ENCODE measurements at regions not wholly inside any gene's neighbourhood (a gene's known extent, or its start where the extent isn't known, plus 50 kb on each side); places are given as distances from the start of the nearest gene placed in this dataset.
A peak's percentile ranks its signal among the peaks of the same experiment; 100 is the strongest.
"Not testable (repeated sequence)": the region's sequence is repeated elsewhere in the genome, so short reads cannot be mapped to it uniquely, and the experiment has no call there.

DNA sequence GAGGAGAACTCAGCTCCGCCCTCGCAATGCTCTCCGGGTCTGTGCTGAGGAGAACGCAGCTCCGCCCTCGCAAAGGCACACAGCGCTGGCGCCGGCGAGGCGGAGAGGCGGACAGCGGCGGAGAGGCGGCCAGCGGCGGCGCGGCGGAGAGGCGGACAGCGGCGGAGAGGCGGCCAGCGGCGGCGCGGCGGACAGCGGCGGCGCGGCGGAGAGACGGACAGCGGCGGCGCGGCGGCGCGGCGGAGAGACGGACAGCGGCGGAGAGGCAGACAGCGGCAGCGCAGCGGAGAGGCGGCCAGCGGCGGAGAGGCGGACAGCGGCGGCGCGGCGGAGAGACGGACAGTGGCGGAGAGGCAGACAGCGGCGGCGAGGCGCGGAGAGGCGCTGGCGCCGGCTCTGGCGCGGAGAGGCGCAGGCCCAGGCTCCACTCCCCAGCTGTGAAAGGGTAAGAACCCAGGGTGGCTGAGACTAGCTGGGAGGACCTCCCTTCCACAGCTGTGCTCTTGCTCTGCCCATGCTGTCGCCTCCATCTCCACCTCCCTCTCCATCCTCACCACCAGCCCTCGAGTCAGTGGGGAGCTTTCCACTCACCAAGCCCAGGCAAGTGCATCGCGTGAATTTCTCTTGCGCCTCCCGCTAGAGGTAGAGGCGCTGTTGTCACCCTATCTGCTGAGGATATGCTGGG, 2879.9 kb downstream of the RPIA start:
- DNase-seq (ENCODE audit: low read depth): peak; percentile 6

- not testable (repeated sequence) for DNase-seq (ENCODE audit: low read depth)
Observed at GRCh38 chr2:91573018-91573417, 2881.5 kb downstream of the RPIA start.

DNA sequence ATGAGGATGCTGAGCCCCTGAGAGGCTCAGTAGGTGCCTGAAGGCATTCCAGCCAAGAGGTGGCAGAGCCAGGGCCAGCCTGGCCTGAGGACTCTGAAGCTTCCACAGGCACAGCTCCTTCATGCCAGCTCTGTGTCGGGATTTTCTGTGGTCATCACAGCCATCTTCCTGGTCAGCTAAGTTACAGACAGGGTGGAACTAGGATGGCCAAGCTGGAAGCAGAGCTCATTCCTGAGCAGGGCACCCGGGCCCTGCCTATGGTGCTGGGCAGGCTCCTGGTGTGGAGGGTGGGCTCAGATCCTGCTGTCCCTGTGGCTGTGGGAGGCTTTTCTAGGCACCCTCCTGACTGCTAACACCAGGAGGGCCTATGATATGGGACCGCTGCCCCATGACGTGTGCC, 2882.3 kb downstream of the RPIA start:
- not testable (repeated sequence) for DNase-seq (ENCODE audit: low read depth)

DNA sequence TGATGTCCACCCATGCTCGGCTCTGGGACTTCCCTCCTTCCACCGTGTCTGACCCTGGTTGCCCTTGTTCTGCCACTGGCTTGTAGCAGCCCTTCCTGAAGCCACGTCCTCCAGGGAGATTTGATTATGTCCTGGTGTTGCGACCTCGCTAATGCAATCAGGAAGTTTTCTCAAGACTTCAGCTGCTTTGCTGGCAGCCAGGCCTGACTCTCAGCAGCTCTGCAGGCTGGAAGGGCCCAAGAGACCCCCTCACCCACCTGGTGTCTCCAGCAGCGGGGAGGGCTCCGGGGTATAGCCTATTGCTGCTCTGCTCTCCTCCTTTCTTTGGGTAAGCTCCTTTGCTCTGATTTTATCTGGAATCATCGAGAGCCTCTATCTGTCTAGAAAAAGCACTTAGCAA, 2882.8 kb downstream of the RPIA start:
- not testable (repeated sequence) for DNase-seq (ENCODE audit: low read depth)

DNA sequence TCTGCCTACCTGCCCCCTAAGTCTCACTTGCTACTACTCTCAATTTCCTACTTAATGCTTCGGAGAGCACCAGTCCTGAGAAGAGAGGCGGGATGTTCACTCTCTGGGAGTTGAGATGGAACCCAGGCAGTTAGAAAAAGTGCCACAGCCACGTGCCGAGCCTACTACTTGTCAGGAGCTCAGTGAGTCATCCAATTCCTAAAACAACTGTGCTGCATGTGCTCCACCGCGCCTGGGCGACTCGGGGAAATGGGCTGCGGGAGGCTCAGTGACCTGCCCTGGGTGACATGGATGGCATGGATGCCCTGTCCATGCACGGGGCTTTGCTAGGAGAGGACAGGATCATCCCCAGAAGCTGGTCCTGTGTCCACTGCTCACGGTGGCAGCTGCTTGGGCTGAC, 2884.2 kb downstream of the RPIA start:
- DNase-seq (ENCODE audit: low read depth): not testable (repeated sequence)

DNA sequence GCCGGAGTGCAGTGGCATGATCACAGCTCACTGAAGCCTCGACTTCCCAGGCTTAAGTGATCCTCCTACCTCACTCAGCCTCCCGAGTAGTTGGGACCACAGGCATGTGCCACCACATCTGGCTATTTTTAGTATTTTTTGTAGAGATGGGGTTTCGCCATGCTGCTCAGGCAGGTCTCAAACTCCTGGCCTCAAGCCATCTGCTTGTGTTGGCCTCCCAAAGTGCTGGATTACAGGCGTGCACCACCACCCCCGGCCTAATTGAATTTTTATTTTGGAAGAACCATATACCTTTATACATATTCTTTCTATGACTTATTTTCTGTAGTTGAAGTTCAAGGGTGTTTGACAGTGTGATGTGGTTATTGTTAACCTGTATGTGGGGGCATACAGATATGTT, 2885.9 kb downstream of the RPIA start:
- not testable (repeated sequence) for DNase-seq (ENCODE audit: low read depth)

DNA sequence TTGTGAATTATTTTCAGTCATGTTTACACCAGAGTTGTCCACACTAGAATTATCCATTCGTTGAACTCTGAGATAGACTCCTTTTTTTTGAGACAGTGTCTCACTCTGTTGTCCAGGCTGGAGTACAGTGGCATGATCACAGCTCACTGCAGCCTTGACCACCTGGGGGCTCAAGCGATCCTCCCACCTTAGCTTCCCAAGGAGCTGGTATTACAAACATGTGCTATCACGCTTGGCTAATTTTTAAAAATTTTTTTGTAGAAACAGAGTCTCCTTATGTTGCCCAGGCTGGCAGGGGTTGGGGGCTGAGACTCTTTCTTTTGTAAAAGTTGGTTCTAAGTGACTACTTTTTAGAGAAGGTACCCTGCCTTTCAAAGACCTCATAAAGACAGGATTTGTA, 2887.2 kb downstream of the RPIA start:
- DNase-seq (ENCODE audit: low read depth): not testable (repeated sequence)

GRCh38 chr2:91579555-91579954, 2888.1 kb downstream of the RPIA start:
- DNase-seq (ENCODE audit: low read depth): not testable (repeated sequence)

DNA sequence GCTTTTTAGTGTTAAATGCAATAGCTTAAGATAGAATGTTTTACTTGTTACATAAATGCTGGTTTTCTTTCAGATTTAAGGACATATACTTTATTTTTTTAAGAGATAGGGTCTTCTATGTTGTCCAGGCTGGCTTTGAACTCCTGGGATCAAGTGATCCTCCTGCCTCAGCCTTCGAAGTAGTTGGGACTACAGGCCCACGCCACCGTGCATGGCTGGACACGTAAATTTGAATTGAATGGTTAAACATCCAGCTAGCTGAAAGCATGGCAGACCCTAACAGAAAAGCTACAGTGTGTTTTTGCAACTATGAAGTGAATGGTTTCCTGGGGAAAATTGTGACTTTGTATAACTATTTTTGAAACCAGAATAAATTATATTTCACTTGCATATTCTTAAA, 2888.6 kb downstream of the RPIA start:
- not testable (repeated sequence) for DNase-seq (ENCODE audit: low read depth)

GRCh38 chr2:91587098-91587497, 2895.6 kb downstream of the RPIA start:
- not testable (repeated sequence) for DNase-seq (ENCODE audit: low read depth)

DNA sequence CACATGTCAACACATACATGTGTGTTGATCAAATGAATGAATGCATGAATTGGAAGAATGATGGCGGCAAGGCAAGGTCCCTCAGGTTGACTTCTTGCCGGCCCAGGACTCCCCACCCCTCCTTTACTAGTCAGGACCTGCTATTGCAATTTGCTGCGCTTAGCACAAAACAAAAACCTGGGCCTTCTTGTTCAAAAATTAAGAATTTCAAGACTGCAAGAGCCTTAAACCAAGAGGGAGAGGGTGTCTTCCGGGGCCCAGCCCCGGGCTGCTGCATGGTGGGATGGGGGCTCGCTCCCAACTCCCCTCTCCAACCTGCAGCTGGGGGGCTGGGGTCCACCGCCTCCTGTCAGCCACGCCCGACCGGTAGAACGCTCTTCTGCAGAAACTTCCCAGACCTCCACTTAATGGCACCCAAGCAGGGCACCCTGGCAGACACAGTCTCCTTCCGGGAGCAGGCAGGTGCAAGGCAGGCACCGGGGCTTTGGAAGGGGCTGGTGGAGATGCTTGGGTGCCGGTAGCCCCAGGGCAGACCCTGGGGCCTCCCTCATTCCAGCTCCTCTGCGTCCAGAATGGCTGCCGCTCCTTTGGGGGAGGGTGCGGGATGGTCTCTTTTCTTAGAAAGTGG, 2896.5 kb downstream of the RPIA start:
- not testable (repeated sequence) for DNase-seq (ENCODE audit: low read depth)

GRCh38 chr2:91588782-91589223, 2897.3 kb downstream of the RPIA start:
- not testable (repeated sequence) for DNase-seq (ENCODE audit: low read depth)

GRCh38 chr2:91589454-91590328, 2898.2 kb downstream of the RPIA start:
- DNase-seq (ENCODE audit: low read depth): not testable (repeated sequence)

DNA sequence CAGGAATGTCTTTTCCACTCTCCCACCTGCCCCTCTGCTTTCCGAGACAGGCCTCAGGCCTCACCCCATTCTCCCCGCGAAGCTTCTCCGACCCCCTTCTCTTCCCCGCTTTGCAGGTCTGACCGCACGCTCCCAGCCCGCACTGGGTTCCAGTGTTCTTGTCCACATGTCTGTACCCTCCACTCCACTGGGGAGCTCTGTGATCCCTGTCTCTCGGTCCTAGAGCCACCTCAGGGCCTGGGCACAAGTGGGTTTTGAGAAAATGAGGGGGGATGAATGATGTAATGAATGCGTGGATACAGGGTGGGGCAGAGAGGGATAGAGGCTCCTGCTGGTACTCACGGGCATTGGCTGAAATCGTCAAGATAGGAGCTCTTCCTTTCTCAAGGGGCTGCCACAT, 2898.9 kb downstream of the RPIA start:
- DNase-seq (ENCODE audit: low read depth): not testable (repeated sequence)

DNA sequence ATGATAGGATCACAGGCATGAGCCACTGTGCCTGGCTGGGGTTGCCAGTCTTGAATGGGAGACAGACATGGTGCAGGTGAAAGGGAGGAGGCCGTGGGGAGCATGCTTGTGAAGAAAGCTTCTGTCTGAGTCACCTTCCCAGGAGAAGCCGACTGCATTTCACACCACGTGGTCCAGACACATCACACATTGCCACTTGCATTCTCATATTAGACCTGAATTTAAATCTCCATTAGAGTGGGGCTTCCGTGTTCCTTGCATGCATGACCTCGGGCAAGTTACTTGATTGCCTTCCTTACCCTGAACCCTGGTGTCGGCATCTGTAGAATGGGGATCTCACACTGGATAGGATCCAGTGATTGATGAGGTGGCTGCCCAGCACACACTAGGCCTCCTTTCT, 2899.6 kb downstream of the RPIA start:
- DNase-seq (ENCODE audit: low read depth): not testable (repeated sequence)

DNA sequence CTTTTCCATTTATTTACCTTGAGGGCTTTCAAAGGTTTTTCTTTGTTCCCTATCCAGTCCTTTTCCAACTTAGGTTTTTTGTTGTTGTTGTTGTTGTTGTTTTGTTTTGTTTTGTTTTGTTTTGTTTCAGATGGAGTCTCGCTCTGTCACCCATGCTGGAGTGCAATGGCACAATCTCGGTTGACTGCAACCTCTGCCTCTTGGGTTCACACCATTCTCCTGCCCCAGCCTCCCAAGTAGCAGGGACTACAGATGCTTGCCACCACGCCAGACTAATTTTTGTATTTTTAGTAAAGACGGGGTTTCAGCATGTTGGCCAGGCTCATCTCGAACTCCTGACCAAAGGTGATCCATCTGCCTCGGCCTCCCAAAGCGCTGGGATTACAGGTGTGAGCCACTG, 2906.0 kb downstream of the RPIA start:
- DNase-seq (ENCODE audit: low read depth): not testable (repeated sequence)

DNA sequence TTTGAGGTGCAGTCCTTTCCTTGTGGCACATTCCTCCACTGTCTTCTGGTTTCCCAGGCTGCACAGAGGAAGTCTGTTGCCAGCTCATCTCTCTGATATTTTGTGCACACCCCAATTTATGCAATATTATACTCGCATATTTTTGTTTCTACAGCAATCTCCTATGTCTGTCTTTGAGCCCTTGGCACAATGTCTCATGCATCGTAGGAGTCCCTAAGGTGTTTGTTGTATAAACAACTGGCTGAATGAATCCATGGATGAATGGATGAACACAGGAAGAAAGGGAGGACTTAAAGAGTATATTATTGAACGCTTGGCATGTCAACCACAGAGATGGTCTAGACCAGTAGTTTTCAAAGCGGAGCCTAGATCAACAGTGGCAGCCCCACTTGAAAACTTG, 2907.0 kb downstream of the RPIA start:
- DNase-seq (ENCODE audit: low read depth): peak; percentile 11

DNA sequence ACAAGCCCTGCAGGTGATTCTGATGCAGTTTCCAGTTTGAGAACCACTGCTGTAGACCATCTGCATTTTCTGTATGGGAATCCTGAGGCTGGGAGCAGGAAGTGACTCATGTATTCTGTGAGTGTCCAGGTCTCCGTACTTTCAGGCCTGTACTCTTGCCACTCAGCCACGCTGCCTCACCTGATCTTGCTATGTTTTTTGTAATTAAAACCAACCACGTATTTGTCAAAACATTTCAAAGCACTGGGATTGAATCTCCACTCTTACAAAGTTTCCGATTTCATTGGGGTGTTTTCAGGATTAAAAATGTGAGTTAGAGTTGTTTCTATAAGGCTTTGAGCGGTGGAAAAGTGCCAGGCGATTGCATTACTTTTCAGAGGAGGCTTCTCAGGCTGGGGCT, 2907.5 kb downstream of the RPIA start:
- not testable (repeated sequence) for DNase-seq (ENCODE audit: low read depth)

GRCh38 chr2:91602860-91603259, 2911.4 kb downstream of the RPIA start:
- not testable (repeated sequence) for DNase-seq (ENCODE audit: low read depth)

DNA sequence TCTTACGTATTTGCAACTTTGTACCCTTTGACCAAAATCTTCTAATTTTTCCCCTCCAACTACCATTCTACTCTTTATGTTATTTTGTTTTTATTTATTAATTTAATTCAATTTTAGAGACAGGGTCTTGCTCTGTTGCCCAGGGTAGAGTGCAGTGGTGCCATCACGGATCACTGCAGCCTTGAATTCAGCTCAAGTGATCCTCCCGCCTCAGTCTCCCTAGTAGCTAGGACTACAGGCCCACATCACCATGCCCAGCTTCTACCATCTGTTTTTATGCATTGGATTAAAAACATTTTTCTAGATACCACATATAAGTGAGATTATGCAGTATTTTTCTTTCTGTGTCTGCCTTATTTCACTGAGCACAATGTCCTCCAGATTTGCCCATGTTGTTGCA, 2912.5 kb downstream of the RPIA start:
- not testable (repeated sequence) for DNase-seq (ENCODE audit: low read depth)

GRCh38 chr2:91604629-91605028, 2913.2 kb downstream of the RPIA start:
- DNase-seq (ENCODE audit: low read depth): not testable (repeated sequence)

GRCh38 chr2:91623739-91624138, 2932.3 kb downstream of the RPIA start:
- not testable (repeated sequence) for DNase-seq (ENCODE audit: low read depth)

- DNase-seq (ENCODE audit: low read depth): not testable (repeated sequence)
Observed at GRCh38 chr2:91628471-91628870, 2937.0 kb downstream of the RPIA start.

Measured in stromal cell of bone marrow (primary cell).